Eye (tissue), 1 donor: ENCODE measurements at regions not wholly inside any gene's neighbourhood (a gene's known extent, or its start where the extent isn't known, plus 50 kb on each side); places are given as distances from the start of the nearest gene placed in this dataset.

ENCODE experiments used
- DNase-seq: peaks from one replicate; pipeline ENCODE4 v3.0.0-alpha.2; 2015

- no peak for DNase-seq
Measured at GRCh38 chr2:106720026-106720425, 165.9 kb downstream of the ST6GAL2 start.

DNA sequence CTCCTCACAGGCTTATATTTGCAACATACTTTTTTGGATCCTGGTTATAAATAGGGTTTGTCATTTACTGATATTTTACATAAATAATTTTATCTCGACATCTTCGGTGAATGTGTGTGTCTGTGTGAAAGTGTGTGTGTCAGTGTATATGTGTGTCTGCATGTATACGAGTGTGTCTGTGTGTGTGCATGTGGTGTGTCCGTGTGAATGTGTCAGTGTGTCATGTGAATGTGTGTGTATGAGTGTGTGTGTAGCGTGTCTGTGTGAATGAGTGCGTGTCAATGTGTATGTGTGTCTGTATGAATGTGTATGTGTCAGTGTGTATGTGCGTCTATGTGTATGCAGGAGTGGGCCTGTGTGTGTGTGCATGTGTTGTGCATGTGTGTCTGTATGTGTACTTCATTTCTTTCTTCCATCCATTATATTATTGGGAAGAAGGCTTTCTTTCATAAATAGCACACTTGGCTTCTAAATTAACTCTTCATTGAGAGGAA, 161.6 kb downstream of the ST6GAL2 start:
- DNase-seq = no peak

DNA sequence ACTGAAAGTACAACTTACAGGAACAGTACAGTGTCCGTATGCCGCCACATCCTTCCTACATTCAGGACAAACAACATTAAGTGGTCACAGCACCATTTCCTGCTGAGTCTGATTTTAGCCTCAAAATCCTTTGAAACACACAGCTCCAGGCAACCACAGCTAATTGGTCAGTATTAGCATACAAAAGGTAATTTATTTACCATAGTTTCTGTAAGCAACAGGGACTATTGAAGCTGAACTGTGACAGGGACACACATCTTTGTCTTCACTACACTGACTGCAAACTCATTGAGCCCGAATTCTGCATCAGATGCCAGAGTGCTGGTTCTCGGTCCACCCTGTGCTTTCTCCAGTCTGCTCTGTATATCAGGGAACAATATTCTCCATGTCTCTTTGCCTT, 151.8 kb downstream of the ST6GAL2 start:
- no peak for DNase-seq

- DNase-seq = no peak
Measured at GRCh38 chr2:106735807-106736206, 150.2 kb downstream of the ST6GAL2 start.

DNA sequence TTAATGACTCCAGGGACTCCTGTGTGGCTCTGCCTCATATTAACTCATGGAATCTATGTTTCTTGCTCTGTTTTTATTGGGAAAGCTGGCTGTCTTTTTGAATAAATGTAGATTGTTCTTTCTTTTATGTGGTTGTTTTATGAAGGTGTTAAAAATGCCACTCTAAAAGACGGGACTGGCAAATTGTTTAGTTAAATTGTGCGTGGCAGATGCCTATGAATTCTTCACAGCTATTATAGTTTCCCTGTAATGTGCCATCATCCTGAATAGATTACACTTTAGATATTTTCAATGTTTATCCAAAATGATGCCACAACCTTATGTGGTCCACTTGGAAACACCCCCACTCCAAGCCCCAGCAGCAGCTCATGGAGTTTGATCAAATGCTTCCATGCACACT, 149.7 kb downstream of the ST6GAL2 start:
- DNase-seq = no peak

DNA sequence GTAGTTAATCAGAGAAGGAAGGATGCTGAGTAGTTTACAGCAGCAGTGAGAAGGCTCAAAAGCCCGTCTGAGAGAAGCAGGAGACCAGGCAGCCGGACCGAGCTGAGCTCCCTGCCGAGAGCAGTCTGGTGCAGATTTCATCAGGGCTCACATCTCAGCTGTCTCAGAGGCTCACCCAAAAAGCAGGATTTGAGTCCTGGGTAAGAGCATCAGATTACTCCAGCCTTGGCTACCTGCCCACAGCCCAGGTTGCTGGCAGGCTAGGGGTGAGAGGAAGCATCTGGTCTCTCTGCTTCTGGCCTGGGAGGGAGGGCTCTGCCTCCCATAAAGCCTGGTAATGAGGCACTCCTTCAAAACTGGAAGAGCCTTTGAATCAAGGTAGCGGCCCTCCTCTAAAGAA, 140.5 kb downstream of the ST6GAL2 start:
- DNase-seq = peak; percentile 25

GRCh38 chr2:106749823-106750222, 136.1 kb downstream of the ST6GAL2 start:
- no peak for DNase-seq
